H1 (cell line): ENCODE measurements at regions not wholly inside any gene's neighbourhood (a gene's known extent, or its start where the extent isn't known, plus 50 kb on each side); places are given as distances from the start of the nearest gene placed in this dataset.
A peak's percentile ranks its signal among the peaks of the same experiment; 100 is the strongest.

ENCODE experiments used
- CTCF ChIA-PET: fragments of 300-600 bp; sonication (Branson Sonifier 250); formaldehyde crosslinking; loops from one replicate; lab custom pipeline; 2021; ENCODE audit not compliant: partially characterized antibody; lab: Charles Lee
- POLR2A ChIA-PET: fragments of 300-600 bp; sonication (Branson Sonifier 250); formaldehyde crosslinking; loops from one replicate; lab custom pipeline; 2021; ENCODE audit warnings: inconsistent platforms; ENCODE audit not compliant: partially characterized antibody; lab: Charles Lee
- DNase-seq, 2 experiments: peaks; one replicate each; pipeline versions ENCODE4 v3.0.0 to v3.0.0-alpha.2; 2010 to 2022; ENCODE audit warnings: low spot score in 2 of 2, low read depth in 1 of 2, mixed read lengths in 1 of 2
- FAIRE-seq: peaks from 2 replicates; lab custom pipeline; 2011; peaks lifted over from hg19 to GRCh38; lab: Jason Lieb, UNC
- H2AFZ ChIP-seq: 2 replicates; pipeline ENCODE4 v1.8.1; 2012; ENCODE audit warnings: low read length, inconsistent platforms
- H2AK5ac ChIP-seq: 2 replicates; pipeline ENCODE4 v1.6.1; 2013; ENCODE audit warnings: low read depth, low read length
- H2BK120ac ChIP-seq: replicated peaks from 2 replicates; pipeline ENCODE3; 2013; ENCODE audit warnings: low read depth, low read length, inconsistent platforms
- H2BK12ac ChIP-seq: 2 replicates; pipeline ENCODE4 v1.6.1; 2013; ENCODE audit warnings: low read depth, low read length
- H2BK15ac ChIP-seq: 2 replicates; pipeline ENCODE4 v1.6.1; 2013; ENCODE audit warnings: low read length
- H2BK20ac ChIP-seq: 2 replicates; pipeline ENCODE4 v1.6.1; 2013; ENCODE audit warnings: low read length
- H2BK5ac ChIP-seq: 2 replicates; pipeline ENCODE4 v1.6.1; 2013; ENCODE audit warnings: low read depth, low read length
- H3K14ac ChIP-seq: 2 replicates; pipeline ENCODE4 v1.6.1; 2013; ENCODE audit warnings: inconsistent platforms; ENCODE audit not compliant: insufficient read length
- H3K18ac ChIP-seq: 2 replicates; pipeline ENCODE4 v1.6.1; 2013; ENCODE audit warnings: low read length; ENCODE audit errors: extremely low read depth
- H3K23ac ChIP-seq: 2 replicates; pipeline ENCODE4 v1.6.1; 2013; ENCODE audit warnings: inconsistent platforms; ENCODE audit not compliant: insufficient read length
- H3K23me2 ChIP-seq: 2 replicates; pipeline ENCODE4 v1.6.1; 2013; ENCODE audit warnings: low read depth, low read length
- H3K27ac ChIP-seq: 2 replicates; pipeline ENCODE4 v1.6.1; 2011; ENCODE audit warnings: low read depth, low read length, inconsistent platforms
- H3K27me3 ChIP-seq, 4 experiments: replicated peaks in 1 of 4; 1 replicate in 1 of 4; 2 replicates in 3 of 4; pipeline versions ENCODE4 v1.6.1 to v1.8.1; 2011 to 2013; ENCODE audit warnings: low read length in 3 of 4, mild to moderate bottlenecking in 3 of 4, inconsistent platforms in 2 of 4, mixed read lengths in 2 of 4, moderate library complexity in 1 of 4; ENCODE audit not compliant: control insufficient read depth in 3 of 4, insufficient read depth in 3 of 4; ENCODE audit errors: extremely low read depth in 1 of 4
- H3K36me3 ChIP-seq, 4 experiments: 2 replicates each; pipeline versions ENCODE4 v1.6.1 to v1.8.1; 2011 to 2013; ENCODE audit warnings: mild to moderate bottlenecking in 4 of 4, low read length in 3 of 4, moderate library complexity in 2 of 4, control low read depth in 1 of 4, inconsistent platforms in 1 of 4; ENCODE audit not compliant: insufficient read depth in 4 of 4, control insufficient read depth in 2 of 4
- H3K4ac ChIP-seq: replicated peaks from 2 replicates; pipeline ENCODE3; 2013; ENCODE audit warnings: low read length, low read depth, mixed read lengths, inconsistent platforms; ENCODE audit not compliant: insufficient read length
- H3K4me1 ChIP-seq, 4 experiments: replicated peaks in 1 of 4; 1 replicate in 1 of 4; 2 replicates in 3 of 4; pipeline versions ENCODE4 v1.6.1 to v1.8.1; 2011 to 2013; ENCODE audit warnings: low read length in 3 of 4, inconsistent platforms in 2 of 4, mixed read lengths in 1 of 4; ENCODE audit not compliant: insufficient read depth in 4 of 4, control insufficient read depth in 3 of 4
- H3K4me2 ChIP-seq, 2 experiments: 2 replicates each; pipeline versions ENCODE4 v1.6.1 to v1.8.1; 2011 to 2013; ENCODE audit warnings: low read depth in 2 of 2, low read length in 2 of 2, control low read depth in 1 of 2, inconsistent platforms in 1 of 2, mild to moderate bottlenecking in 1 of 2; ENCODE audit not compliant: insufficient read depth in 1 of 2
- H3K4me3 ChIP-seq, 4 experiments: fragments of 200-600, 300-600 bp in 1 of 4; sonication (generic), shearing (Covaris generic), sonication (Bioruptor Twin) in 1 of 4; 2 replicates each; pipeline versions ENCODE4 v1.5.1 to v1.8.1; 2011 to 2016; ENCODE audit warnings: low read length in 4 of 4, low read depth in 3 of 4, control low read depth in 2 of 4, inconsistent platforms in 2 of 4, mild to moderate bottlenecking in 2 of 4, mixed read lengths in 1 of 4, moderate library complexity in 1 of 4; ENCODE audit not compliant: insufficient read depth in 2 of 4; ENCODE audit errors: extremely low read depth in 1 of 4
- H3K56ac ChIP-seq: replicated peaks from 2 replicates; pipeline ENCODE3; 2013; ENCODE audit warnings: low read depth, mild to moderate bottlenecking, mixed read lengths, low read length, inconsistent platforms; ENCODE audit not compliant: insufficient read length
- H3K79me1 ChIP-seq: 2 replicates; pipeline ENCODE4 v1.6.1; 2013; ENCODE audit warnings: low read depth, low read length, control low read depth
- H3K79me2 ChIP-seq, 2 experiments: 2 replicates each; pipeline versions ENCODE4 v1.6.1 to v1.8.1; 2012 to 2013; ENCODE audit warnings: low read length in 2 of 2, mild to moderate bottlenecking in 2 of 2, inconsistent platforms in 1 of 2; ENCODE audit not compliant: insufficient read depth in 2 of 2, control insufficient read depth in 1 of 2
- H3K9ac ChIP-seq, 4 experiments: replicated peaks in 1 of 4; 1 replicate in 1 of 4; 2 replicates in 3 of 4; pipeline versions ENCODE4 v1.6.1 to v1.8.1; 2011 to 2013; ENCODE audit warnings: low read depth in 3 of 4, low read length in 3 of 4, control low read depth in 2 of 4, mild to moderate bottlenecking in 2 of 4, moderate library complexity in 2 of 4, inconsistent platforms in 1 of 4; ENCODE audit errors: extremely low read depth in 1 of 4
- H3K9me3 ChIP-seq, 2 experiments: 2 replicates each; pipeline versions ENCODE4 v1.6.1 to v1.8.1; 2012 to 2013; ENCODE audit warnings: mild to moderate bottlenecking in 2 of 2, moderate library complexity in 2 of 2, control low read depth in 1 of 2, inconsistent platforms in 1 of 2, low read depth in 1 of 2, low read length in 1 of 2, mixed read lengths in 1 of 2; ENCODE audit not compliant: insufficient read depth in 2 of 2
- H4K20me1 ChIP-seq, 2 experiments: replicated peaks in 1 of 2; 2 replicates each; pipeline versions ENCODE3 to v1.8.1; 2011 to 2013; ENCODE audit warnings: inconsistent platforms in 2 of 2, low read length in 2 of 2, mild to moderate bottlenecking in 1 of 2; ENCODE audit not compliant: insufficient read depth in 2 of 2, control insufficient read depth in 1 of 2
- H4K5ac ChIP-seq: 2 replicates; pipeline ENCODE4 v1.6.1; 2013; ENCODE audit warnings: low read length, low read depth, mixed read lengths, inconsistent platforms; ENCODE audit not compliant: insufficient read length
- H4K8ac ChIP-seq: 2 replicates; pipeline ENCODE4 v1.8.0; 2013; ENCODE audit warnings: mild to moderate bottlenecking, moderate library complexity, low read length, inconsistent platforms; ENCODE audit not compliant: insufficient read depth; ENCODE audit errors: extremely low read depth
- H4K91ac ChIP-seq: replicated peaks from 2 replicates; pipeline ENCODE3; 2013; ENCODE audit warnings: low read length, mixed read lengths, inconsistent platforms; ENCODE audit not compliant: insufficient read length
- BACH1 ChIP-seq: IDR thresholded peaks from 2 replicates; pipeline ENCODE4 v1.6.1; 2012; ENCODE audit warnings: low read length, improper control_type of control experiment
- CBX5 ChIP-seq: fragments of 300-800, 300-1000 bp; sonication (generic); IDR thresholded peaks from 2 replicates; pipeline ENCODE4 v1.7.1; 2016; ENCODE audit warnings: antibody characterized with exemption, low read length, low read depth
- FOSL1 ChIP-seq: IDR thresholded peaks from 2 replicates; pipeline ENCODE4 v1.6.1; 2011; ENCODE audit warnings: mild to moderate bottlenecking, low read depth, low read length, moderate library complexity; ENCODE audit not compliant: insufficient read depth
- JUN ChIP-seq: IDR thresholded peaks from 2 replicates; pipeline ENCODE4 v1.6.1; 2011; ENCODE audit warnings: low read depth, mild to moderate bottlenecking, improper control_type of control experiment, low read length
- JUND ChIP-seq: IDR thresholded peaks from 2 replicates; pipeline ENCODE4 v1.6.1; 2011; ENCODE audit warnings: mild to moderate bottlenecking, improper control_type of control experiment, low read length
- NRF1 ChIP-seq: IDR thresholded peaks from 2 replicates; pipeline ENCODE4 v1.6.1; 2011; ENCODE audit warnings: mild to moderate bottlenecking, low read depth, low read length, improper control_type of control experiment
- POLR2A ChIP-seq, 2 experiments: IDR thresholded peaks; 1 replicate in 1 of 2; 2 replicates in 1 of 2; pipeline ENCODE4 v1.6.1; 2011; ENCODE audit warnings: low read depth in 2 of 2, low read length in 2 of 2, mild to moderate bottlenecking in 2 of 2; ENCODE audit errors: control extremely low read depth in 1 of 2
- RBBP5 ChIP-seq: IDR thresholded peaks from 2 replicates; pipeline ENCODE4 v1.7.1; 2012; ENCODE audit warnings: low read depth, mild to moderate bottlenecking, inconsistent platforms, low read length, moderate library complexity, borderline replicate concordance
- RFX5 ChIP-seq: IDR thresholded peaks from 2 replicates; pipeline ENCODE4 v1.6.1; 2011; ENCODE audit warnings: low read depth, low read length, improper control_type of control experiment, borderline replicate concordance
- SP1 ChIP-seq: IDR thresholded peaks from 2 replicates; pipeline ENCODE4 v1.6.1; 2011; ENCODE audit warnings: low read depth, low read length
- TAF7 ChIP-seq: optimal IDR thresholded peaks from 2 replicates; pipeline ENCODE3; 2011; ENCODE audit warnings: low read depth, mild to moderate bottlenecking, inconsistent platforms, low read length, moderate library complexity, borderline replicate concordance
- TBP ChIP-seq: IDR thresholded peaks from 2 replicates; pipeline ENCODE4 v1.6.1; 2011; ENCODE audit warnings: low read depth, low read length, improper control_type of control experiment
- WGBS, 2 experiments: shearing (Covaris generic) in 1 of 2; methylation state at CpG; one replicate each; pipeline versions ENCODE4 v1.1.6 to v1.1.7; 2013 to 2015; ENCODE audit warnings: low lambda C conversion rate in 2 of 2, mixed read lengths in 2 of 2, inconsistent platforms in 1 of 2, low coverage in 1 of 2, missing lambda C conversion rate in 1 of 2; ENCODE audit not compliant: insufficient replicate concordance in 2 of 2, insufficient coverage in 1 of 2, insufficient read length in 1 of 2; ENCODE audit errors: extremely low coverage in 1 of 2, missing lambda C conversion rate in 1 of 2; 5-methylcytosine and 5-hydroxymethylcytosine counted together
- TF ChIP-seq, protein P1 (sequence below): IDR thresholded peaks from 2 replicates; pipeline ENCODE4 v1.6.1; 2012; ENCODE audit warnings: inconsistent platforms
- TF ChIP-seq, protein P2 (sequence below): IDR thresholded peaks from 2 replicates; pipeline ENCODE4 v1.6.1; 2011; ENCODE audit warnings: low read length, improper control_type of control experiment

DNA sequence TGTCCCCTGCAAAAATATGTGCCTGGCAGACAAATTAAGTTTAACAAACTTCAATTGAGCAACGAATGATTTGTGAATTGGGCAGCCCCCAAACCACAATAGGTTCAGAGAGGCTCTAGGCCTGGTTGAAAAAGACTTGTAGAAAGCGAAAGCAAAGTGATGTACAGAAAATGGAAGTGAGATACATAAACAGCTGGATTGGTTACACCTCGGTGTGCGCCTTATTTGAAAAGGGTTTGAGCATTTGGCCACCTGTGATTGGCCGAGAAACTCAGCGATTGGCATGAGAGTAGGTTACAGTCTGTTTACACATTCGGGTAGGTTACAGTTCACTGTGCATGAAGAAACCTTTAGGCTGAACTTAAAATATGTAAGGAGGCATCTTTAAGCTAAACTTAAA, 136.9 kb downstream of the CD83 start:
- Histone ChIP-seq H2BK15ac (no peak overlapping the region), H3K4me2 (no peak overlapping the region), H3K9ac (no peak overlapping the region), H3K79me2 (no peaks in the 10 kb centered on the region), H4K91ac (no peak overlapping the region), H2BK5ac (no peak overlapping the region), H2BK20ac (no peak overlapping the region), H3K14ac (no peak overlapping the region), H3K56ac (no peak overlapping the region), H2BK12ac (no peak overlapping the region), H3K9me3 (no peaks in the 10 kb centered on the region), H3K27ac (no peak overlapping the region), H3K27me3 (no peaks in the 10 kb centered on the region), H2BK120ac (no peak overlapping the region), H3K18ac (no peak overlapping the region), H3K79me1 (no peaks in the 10 kb centered on the region), H2AFZ (no peak overlapping the region), H4K20me1 (no peaks in the 10 kb centered on the region), H3K4me1 (peaks cover 3 to 7% (median 4%) of the 10 kb centered on the region in 4 experiments; a peak in 5 of 7 replicates), H4K5ac (no peak overlapping the region), H3K23ac (no peak overlapping the region), H2AK5ac (no peak overlapping the region), H3K4me3 (no peak overlapping the region), H3K4ac (no peak overlapping the region), H4K8ac (no peak overlapping the region), H3K36me3 (no peaks in the 10 kb centered on the region), H3K23me2 (no peaks in the 10 kb centered on the region)
- ChIA-PET CTCF (interaction anchor here (1.0 to 2.9 kb wide), 4 partner anchors 10 to 68 kb away, joined by 3 to 13 read pairs (median 4); no protein-coding TSS in a partner anchor), POLR2A (no interaction called here)
- FAIRE-seq (no peak), DNase-seq (peak in 1 of 2 experiments; percentile 22)
- 85% methylated on average over 7 of the region's 7 CpGs; no CpG with 5 or more reads in 1 of the 2 experiments for WGBS, 2 experiments
- TF ChIP-seq SP1 (no peak), NRF1 (no peak), RFX5 (no peak), POLR2A (IDR thresholded peaks at IDR 0.05; ENCODE audit: control extremely low read depth in 1 of 2, low read depth in 2 of 2, low read length in 2 of 2) (no peak), JUND (no peak), JUN (no peak), BACH1 (no peak), RBBP5 (no peak), TAF7 (no peak), FOSL1 (no peak), TBP (no peak), CBX5 (no peak)
- TF ChIP-seq, protein P1, sequence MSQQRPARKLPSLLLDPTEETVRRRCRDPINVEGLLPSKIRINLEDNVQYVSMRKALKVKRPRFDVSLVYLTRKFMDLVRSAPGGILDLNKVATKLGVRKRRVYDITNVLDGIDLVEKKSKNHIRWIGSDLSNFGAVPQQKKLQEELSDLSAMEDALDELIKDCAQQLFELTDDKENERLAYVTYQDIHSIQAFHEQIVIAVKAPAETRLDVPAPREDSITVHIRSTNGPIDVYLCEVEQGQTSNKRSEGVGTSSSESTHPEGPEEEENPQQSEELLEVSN = no peak
- TF ChIP-seq, protein P2, sequence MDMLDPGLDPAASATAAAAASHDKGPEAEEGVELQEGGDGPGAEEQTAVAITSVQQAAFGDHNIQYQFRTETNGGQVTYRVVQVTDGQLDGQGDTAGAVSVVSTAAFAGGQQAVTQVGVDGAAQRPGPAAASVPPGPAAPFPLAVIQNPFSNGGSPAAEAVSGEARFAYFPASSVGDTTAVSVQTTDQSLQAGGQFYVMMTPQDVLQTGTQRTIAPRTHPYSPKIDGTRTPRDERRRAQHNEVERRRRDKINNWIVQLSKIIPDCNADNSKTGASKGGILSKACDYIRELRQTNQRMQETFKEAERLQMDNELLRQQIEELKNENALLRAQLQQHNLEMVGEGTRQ = no peak
